DND-41 (cell line): ENCODE measurements at regions not wholly inside any gene's neighbourhood (a gene's known extent, or its start where the extent isn't known, plus 50 kb on each side); places are given as distances from the start of the nearest gene placed in this dataset.

Experiments used
- CTCF ChIP-seq: IDR thresholded peaks from 2 replicates; pipeline ENCODE4 v1.5.1; 2012; ENCODE audit warnings: borderline replicate concordance, low read length, moderate library complexity, mild to moderate bottlenecking; ENCODE audit not compliant: poor library complexity, severe bottlenecking; ENCODE audit errors: extremely low read depth
- EZH2 ChIP-seq: IDR thresholded peaks from 3 replicates; pipeline ENCODE4 v1.6.1; 2012; ENCODE audit warnings: borderline replicate concordance, low read depth, mild to moderate bottlenecking, moderate library complexity, low read length, inconsistent platforms; ENCODE audit not compliant: severe bottlenecking

GRCh38 chr10:6938384-6938783, 358.3 kb upstream of the PRKCQ start:
- TF ChIP-seq CTCF, result no peak
- no peak for TF ChIP-seq EZH2
